HG03060 (cell line): ENCODE measurements at regions not wholly inside any gene's neighbourhood (a gene's known extent, or its start where the extent isn't known, plus 50 kb on each side); places are given as distances from the start of the nearest gene placed in this dataset.

ENCODE experiments used
- ATAC-seq: cut with Tn5 transposase; IDR thresholded peaks from one replicate; pipeline ENCODE4 v1.9.1; 2021; ENCODE audit warnings: low read depth, moderate number of reproducible peaks; ENCODE audit not compliant: unreplicated experiment

GRCh38 chr12:90899456-90900182 lies 55.4 kb downstream of the CCER1 start:
- no peak for ATAC-seq

- ATAC-seq, result no peak
These were observed 57.0 kb downstream of the CCER1 start for GRCh38 chr12:90897986-90898385.

DNA sequence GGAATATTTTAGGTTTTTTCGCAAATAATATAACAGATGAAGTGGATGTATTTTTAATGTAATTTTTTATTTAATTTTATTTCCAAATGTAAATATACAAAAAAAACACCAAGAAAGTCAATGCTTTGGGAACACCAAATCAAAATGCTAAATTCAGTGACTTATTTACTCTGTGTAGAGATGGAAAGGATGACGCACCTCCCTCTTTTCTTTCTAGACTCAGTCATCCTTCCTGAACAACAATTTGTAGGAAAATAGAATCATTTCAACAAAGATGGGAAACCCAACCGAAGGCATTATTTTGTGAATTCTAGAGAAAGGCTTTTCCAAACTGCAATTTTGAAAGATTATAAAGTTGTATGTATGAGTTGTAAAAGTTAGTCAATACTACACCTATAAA lies 57.7 kb downstream of the CCER1 start:
- ATAC-seq, result no peak

GRCh38 chr12:90896821-90897220 lies 58.2 kb downstream of the CCER1 start:
- no peak for ATAC-seq

GRCh38 chr12:90896164-90896563 lies 58.8 kb downstream of the CCER1 start:
- no peak for ATAC-seq

GRCh38 chr12:90888316-90888715 lies 66.7 kb downstream of the CCER1 start:
- ATAC-seq, result no peak

DNA sequence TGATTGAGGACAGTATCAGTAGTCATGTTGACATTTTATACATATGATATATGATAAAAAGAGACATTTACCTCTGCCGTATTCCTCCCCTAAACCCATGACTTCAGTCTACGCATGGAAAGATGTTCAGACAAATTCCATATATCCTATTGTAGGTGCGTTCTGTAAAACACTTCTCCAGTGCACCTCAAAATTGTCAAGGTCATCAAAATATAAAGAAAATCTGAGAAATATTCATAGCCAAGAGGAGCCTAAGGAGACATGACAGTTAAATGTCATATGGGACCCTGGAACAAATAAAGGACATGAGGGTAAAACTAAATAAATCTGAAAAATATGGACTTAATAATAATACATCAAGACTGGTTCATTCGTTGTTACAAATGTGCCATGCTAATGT lies 71.5 kb downstream of the CCER1 start:
- ATAC-seq, result no peak

DNA sequence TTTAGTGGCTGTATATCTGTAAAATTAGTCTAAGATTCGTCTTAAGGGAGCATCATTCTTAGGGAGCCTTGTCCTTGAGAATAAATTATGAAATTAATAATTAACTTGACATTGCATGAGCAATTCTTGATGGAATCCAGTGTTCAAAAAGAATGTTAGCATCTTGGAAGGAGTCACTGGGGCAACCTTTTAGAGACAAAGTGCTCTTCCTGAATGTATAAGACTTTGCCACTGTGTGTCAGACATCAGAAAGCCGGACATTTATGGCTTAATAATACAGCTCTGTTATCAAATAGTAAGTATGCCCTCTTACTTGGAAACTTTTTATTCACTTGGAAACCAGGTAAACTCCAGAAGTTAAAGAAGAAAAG lies 83.3 kb downstream of the CCER1 start:
- ATAC-seq, result no peak

- no peak for ATAC-seq
These were observed 83.8 kb downstream of the CCER1 start for GRCh38 chr12:90870971-90871725.

DNA sequence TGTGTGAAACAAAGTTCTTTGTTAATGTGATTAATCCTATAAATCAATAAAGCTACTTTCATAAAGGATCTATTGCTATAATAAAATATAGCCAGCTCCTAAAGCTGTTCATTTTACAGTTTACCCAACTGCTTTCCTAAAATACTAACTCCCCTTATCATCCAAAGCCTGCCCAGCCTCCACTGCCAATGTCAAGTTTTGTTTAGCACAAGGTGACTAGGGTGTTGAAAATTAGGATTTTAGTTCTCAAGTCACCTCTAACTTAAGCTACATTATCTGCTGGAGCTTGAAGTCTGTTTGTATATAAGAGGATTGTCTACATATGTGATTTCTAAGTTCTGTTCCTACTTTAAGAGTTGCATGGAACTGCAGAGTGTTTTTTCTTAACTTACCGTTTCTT lies 86.3 kb downstream of the CCER1 start:
- ATAC-seq, result no peak

- ATAC-seq, result no peak
These were observed 95.4 kb downstream of the CCER1 start for GRCh38 chr12:90859591-90859990.

- peak; percentile 36 for ATAC-seq
These were observed 96.7 kb downstream of the CCER1 start for GRCh38 chr12:90858252-90858651.

DNA sequence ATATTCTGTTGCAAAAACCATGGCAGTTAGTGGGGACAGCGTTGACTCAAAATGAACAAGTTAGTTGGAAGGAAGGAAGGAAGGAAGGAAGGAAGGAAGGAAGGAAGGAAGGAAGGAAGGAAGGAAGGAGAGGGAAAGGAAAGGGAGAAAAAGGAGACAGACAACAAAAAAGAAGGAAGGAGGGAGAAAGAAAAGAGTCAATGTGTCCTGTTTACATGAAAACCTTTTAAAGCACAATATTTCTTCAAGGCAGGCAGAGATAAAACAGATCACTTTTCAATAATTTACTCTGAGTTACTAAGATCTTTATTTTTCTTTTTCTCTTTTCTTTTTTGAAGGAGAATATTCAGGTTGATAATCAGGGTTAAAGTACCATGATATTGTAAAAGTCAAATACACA lies 99.4 kb downstream of the CCER1 start:
- no peak for ATAC-seq

GRCh38 chr12:90854136-90854689 lies 100.8 kb downstream of the CCER1 start:
- ATAC-seq, result no peak

DNA sequence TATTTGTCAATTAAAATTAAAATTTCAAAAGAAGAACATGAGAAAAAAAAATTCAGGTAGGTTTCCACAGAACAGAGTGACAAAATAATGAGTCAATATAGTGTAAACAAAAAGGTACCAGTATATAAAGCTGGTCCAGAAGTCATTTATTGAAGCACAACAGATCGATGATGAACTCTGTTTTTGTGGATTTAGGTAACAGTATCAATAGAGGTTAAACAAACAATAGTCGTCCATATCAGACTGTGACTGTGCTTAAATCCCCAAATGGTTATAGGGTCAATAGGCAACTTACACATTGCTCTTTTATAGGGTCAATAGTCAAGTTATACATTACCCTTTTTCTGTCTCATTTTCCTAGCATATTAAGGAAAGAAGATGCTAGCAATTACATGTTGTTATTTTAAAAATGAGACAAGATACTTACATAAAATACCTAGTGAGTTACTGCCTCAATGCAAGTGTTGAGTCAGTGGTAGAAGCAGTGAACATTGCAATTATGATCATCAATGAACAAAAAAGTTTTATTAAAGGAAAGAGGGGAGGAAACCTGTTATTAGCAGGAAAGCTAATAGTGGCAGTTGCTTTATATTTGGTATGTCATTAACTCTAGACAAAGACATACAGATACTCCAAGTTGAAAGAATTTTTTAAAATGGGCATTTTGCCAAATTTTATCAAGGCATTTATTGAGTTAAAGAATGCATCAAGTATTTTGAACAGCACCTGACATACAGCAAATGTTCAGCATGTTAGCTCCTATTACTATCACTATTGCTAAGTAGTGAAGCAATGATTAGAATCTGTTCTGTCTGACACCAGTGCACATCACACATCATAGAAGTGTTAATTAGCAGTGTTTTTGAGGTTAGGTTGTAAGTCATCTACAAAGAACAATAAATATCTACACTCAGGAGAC lies 102.9 kb downstream of the CCER1 start:
- no peak for ATAC-seq

DNA sequence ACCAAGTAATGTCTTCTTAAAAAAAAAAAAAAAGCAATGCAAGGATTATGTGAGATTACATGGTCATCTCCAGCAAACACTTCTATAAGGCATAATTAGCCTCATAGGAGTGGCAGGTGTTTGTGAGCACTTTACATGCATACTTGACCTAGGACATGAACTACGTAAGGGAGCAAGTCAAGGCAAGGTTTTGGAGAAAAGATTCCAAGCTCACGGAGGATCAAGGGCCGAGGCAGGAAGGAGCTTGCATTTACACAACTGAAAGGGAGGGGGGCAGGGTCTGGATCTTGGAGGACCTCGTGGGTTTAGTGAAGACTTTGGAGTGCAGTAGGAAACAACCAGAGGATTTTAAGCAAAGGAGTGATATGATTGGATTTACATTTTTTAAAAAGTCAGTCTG lies 112.5 kb downstream of the CCER1 start:
- ATAC-seq, result no peak

- ATAC-seq, result no peak
These were observed 113.6 kb downstream of the CCER1 start for GRCh38 chr12:90841336-90841735.

DNA sequence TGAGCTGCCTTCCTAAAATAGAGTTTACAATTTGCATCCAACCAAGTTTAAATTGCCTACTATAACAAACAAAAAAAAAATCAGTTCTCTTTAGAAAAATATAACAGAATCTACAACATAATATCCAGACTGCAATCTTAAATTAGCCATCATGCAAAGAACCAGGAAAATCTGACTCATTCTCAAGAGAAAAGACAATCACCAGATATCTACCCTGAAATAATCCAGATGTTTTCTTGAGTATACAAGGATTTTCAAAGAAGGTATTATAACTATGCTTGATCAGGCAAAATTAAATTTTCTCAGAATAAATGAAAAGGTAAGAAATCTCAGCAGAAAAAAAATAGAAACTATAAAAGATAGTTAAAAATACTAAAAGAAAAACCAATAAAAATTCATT lies 115.6 kb downstream of the CCER1 start:
- no peak for ATAC-seq

DNA sequence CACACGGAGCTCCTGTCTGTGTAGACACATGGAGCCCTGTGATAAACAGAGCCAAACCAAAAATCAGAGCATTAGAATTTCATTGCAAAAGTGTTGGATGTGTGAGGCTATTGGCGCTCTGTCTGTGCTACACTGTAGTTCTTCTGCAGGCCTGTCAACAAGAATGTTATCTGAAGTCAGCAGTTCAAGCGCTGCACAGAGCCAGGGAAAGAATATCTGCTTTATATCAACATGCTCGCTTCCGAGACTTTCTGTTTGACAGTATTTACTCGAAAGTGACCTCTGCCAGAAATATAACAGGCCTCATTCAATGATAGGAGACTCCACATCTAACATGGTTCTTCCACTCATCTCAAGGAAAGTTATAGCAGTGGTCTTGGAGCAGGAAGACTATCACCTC lies 118.3 kb downstream of the CCER1 start:
- ATAC-seq, result no peak

DNA sequence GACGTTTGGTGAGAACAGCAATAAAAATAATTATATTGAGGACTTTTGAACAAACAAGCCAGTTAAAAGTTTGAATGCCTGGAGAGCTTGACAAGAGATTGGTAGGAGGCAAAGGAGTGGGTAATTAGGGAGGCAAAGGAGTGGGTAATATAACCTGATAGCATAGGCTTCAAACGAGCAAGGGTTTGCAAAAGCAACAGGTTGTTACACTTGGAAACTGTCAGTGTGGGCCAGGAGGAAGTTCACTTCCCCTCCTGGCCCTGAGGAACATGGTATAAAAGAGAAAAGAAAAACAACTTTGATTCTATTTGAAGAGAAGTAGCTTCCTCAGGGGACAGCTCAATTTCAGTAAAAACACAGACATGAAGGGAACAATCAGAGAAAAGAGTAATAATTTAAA lies 121.7 kb downstream of the CCER1 start:
- no peak for ATAC-seq

- no peak for ATAC-seq
These were observed 122.5 kb downstream of the CCER1 start for GRCh38 chr12:90832427-90832826.
